T-cell (primary cell): ENCODE measurements at regions not wholly inside any gene's neighbourhood (a gene's known extent, or its start where the extent isn't known, plus 50 kb on each side); places are given as distances from the start of the nearest gene placed in this dataset.

Source experiments
- ATAC-seq, 4 experiments: fragments of 200-7000 bp in 3 of 4; fragments of 150-1000 bp in 1 of 4; cut with Tn5 transposase; replicated peaks in 1 of 4; 1 replicate in 3 of 4; 2 replicates in 1 of 4; pipeline ENCODE4 v1.10.0; 2021; ENCODE audit warnings: moderate library complexity in 3 of 4, mild to moderate bottlenecking in 2 of 4, moderate number of reproducible peaks in 1 of 4
- CTCF ChIA-PET, 2 donors: fragments of 300-600 bp; sonication (Branson Sonifier 250); formaldehyde crosslinking; loops; one replicate each; lab custom pipeline; 2022; ENCODE audit warnings: antibody characterized with exemption in 2 of 2; lab: Charles Lee
- POLR2A ChIA-PET, 2 donors: fragments of 300-600 bp; sonication (Branson Sonifier 250); formaldehyde crosslinking; loops; one replicate each; lab custom pipeline; 2022; ENCODE audit warnings: antibody characterized with exemption in 2 of 2; lab: Charles Lee
- DNase-seq, 35 experiments: peaks; one replicate each; pipeline versions ENCODE4 v3.0.0 to v3.0.0-alpha.2; 2013 to 2023
- H3K27ac ChIP-seq: one replicate; pipeline ENCODE4 v1.5.1; 2013; ENCODE audit warnings: low read length
- H3K27me3 ChIP-seq, 2 experiments: replicated peaks in 1 of 2; 1 replicate in 1 of 2; 2 replicates in 1 of 2; pipeline versions ENCODE4 v1.6.1 to v1.7.0; 2013; ENCODE audit warnings: low read length in 1 of 2, mixed read lengths in 1 of 2; ENCODE audit not compliant: control insufficient read depth in 2 of 2, insufficient read depth in 2 of 2; ENCODE audit errors: extremely low read depth in 1 of 2
- H3K36me3 ChIP-seq, 2 donors: 1 replicate in 1 of 2; 2 replicates in 1 of 2; pipeline versions ENCODE4 v1.6.1 to v1.7.0; 2013; ENCODE audit warnings: low read length in 1 of 2; ENCODE audit not compliant: control insufficient read depth in 2 of 2, insufficient read depth in 1 of 2; ENCODE audit errors: extremely low read depth in 1 of 2
- H3K4me1 ChIP-seq, 2 experiments: 1 replicate in 1 of 2; 2 replicates in 1 of 2; pipeline versions ENCODE4 v1.6.1 to v1.7.0; 2013; ENCODE audit warnings: low read length in 2 of 2, mixed read lengths in 1 of 2; ENCODE audit not compliant: insufficient read depth in 2 of 2, control insufficient read depth in 1 of 2; ENCODE audit errors: extremely low read depth in 1 of 2
- H3K4me3 ChIP-seq, 2 donors: 1 replicate in 1 of 2; 2 replicates in 1 of 2; pipeline versions ENCODE4 v1.5.1 to v1.7.0; 2013; ENCODE audit warnings: mild to moderate bottlenecking in 2 of 2, low read length in 1 of 2, moderate library complexity in 1 of 2; ENCODE audit not compliant: control insufficient read depth in 1 of 2; ENCODE audit errors: extremely low read depth in 1 of 2
- H3K9me3 ChIP-seq: 2 replicates; pipeline ENCODE4 v1.7.0; 2013
- H3K27ac Mint-ChIP-seq, 2 donors: one replicate each; pipeline ENCODE4 v1.8.0; 2020 to 2021; ENCODE audit warnings: mild to moderate bottlenecking in 2 of 2, mixed read lengths in 2 of 2
- H3K27me3 Mint-ChIP-seq, 2 donors: one replicate each; pipeline ENCODE4 v1.8.0; 2021 to 2022; ENCODE audit warnings: mixed read lengths in 2 of 2
- H3K36me3 Mint-ChIP-seq: one replicate; pipeline ENCODE4 v1.8.0; 2021; ENCODE audit warnings: mixed read lengths
- H3K4me1 Mint-ChIP-seq, 3 donors: one replicate each; pipeline ENCODE4 v1.8.0; 2020 to 2022; ENCODE audit warnings: mixed read lengths in 3 of 3, mild to moderate bottlenecking in 1 of 3
- H3K4me3 Mint-ChIP-seq, 3 donors: one replicate each; pipeline ENCODE4 v1.8.0; 2020 to 2022; ENCODE audit warnings: mild to moderate bottlenecking in 3 of 3, mixed read lengths in 3 of 3, moderate library complexity in 3 of 3
- H3K9me3 Mint-ChIP-seq, 3 donors: one replicate each; pipeline ENCODE4 v1.8.0; 2020 to 2022; ENCODE audit warnings: mixed read lengths in 3 of 3
- whole genome bisulfite sequencing: methylation state at CpG from one replicate; pipeline ENCODE4 v1.1.5; 2013; ENCODE audit warnings: missing lambda C conversion rate; ENCODE audit not compliant: insufficient coverage; 5-methylcytosine and 5-hydroxymethylcytosine counted together

DNA sequence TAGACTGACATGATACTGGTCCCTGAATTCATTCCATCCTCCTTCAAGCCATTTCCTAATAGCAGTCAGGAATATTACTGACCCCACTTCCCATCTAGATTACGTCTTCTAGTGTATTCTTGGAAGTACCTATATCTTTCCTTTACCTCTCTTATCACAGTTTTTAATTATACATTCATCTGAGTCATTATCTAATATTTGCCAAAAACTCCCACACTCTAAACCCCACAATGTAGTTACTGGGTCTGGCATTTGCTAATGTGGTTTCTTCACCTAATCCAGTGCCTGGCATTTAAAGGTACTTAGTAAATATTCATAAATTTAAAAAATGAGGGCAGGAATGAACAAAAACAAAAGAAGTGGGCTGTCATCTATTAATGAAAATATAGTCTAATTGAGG, 441.8 kb upstream of the SETBP1 start:
- H3K9me3 Mint-ChIP-seq: peaks cover 2 to 12% (median 9%) of the 10 kb centered on the region in 3 donors
- POLR2A ChIA-PET: no interaction called here
- no peak for ATAC-seq

DNA sequence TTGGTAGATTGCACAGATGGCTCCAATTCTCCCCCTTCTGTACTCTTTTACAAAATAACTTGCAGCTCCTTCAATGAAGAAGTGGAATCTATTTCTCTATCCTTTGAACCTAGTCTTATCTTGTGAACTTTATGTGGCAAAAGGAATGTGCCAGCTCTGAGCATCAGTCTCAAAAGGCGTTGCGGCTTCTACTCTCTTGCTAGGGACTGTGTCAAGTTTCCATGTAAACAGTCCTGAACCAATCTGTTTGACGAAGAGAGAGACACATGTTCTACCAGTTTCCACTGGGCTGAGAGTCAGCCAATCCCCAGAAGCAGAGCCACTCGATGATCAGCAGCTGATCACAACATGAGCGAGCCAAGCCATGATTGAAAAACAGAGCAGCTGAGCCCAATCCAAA, 439.7 kb upstream of the SETBP1 start:
- ChIA-PET POLR2A (no interaction called here), CTCF (no interaction called here)
- peaks cover 2 to 15% (median 3%) of the 10 kb centered on the region in 3 donors for H3K9me3 Mint-ChIP-seq
- no peaks in the 10 kb centered on the region for H3K9me3 ChIP-seq
- no peaks in the 10 kb centered on the region for H3K27me3 ChIP-seq
- no peaks in the 10 kb centered on the region for H3K36me3 Mint-ChIP-seq
- no peaks in the 10 kb centered on the region for H3K4me1 ChIP-seq
- no peak overlapping the region for H3K27ac Mint-ChIP-seq
- H3K27me3 Mint-ChIP-seq: no peaks in the 10 kb centered on the region
- H3K36me3 ChIP-seq: no peaks in the 10 kb centered on the region
- DNase-seq: no peak
- no peak overlapping the region for H3K4me3 ChIP-seq
- H3K27ac ChIP-seq: no peak overlapping the region
- 84% methylated on average over 5 of the region's 5 CpGs for WGBS
- H3K4me1 Mint-ChIP-seq: no peaks in the 10 kb centered on the region
- H3K4me3 Mint-ChIP-seq: no peak overlapping the region
- no peak for ATAC-seq

More for the DNA sequence above, 441.8 kb upstream of the SETBP1 start:
- Histone ChIP-seq H3K4me3 (no peak overlapping the region), H3K9me3 (no peaks in the 10 kb centered on the region), H3K27me3 (no peaks in the 10 kb centered on the region), H3K36me3 (no peaks in the 10 kb centered on the region), H3K27ac (no peak overlapping the region), H3K4me1 (no peaks in the 10 kb centered on the region)
- Mint-ChIP-seq H3K36me3 (no peaks in the 10 kb centered on the region), H3K4me1 (no peaks in the 10 kb centered on the region), H3K27ac (no peak overlapping the region), H3K27me3 (no peaks in the 10 kb centered on the region), H3K4me3 (no peak overlapping the region)
- CTCF ChIA-PET: no interaction called here
- WGBS: no CpG with 5 or more reads among the region's 1 CpG
- DNase-seq: no peak

DNA sequence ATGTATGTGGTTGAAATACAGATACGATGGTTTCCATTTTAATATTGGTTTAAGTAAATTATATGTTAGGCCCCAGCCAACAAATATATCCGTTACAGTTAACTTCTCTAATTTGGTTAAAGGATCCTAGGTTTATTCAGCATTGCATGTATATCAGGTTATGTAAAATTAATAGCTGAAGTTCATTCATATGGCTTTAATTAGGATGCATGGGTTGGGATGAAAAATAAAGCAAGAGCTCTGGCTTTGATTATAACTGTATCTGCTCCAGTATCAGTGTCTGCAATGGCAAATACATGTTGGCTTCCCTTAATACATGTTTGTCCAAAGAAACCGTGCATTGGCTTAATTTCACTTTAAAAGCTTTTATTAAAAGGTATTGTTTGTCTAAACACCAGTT, 435.7 kb upstream of the SETBP1 start:
- Mint-ChIP-seq H3K36me3 (no peaks in the 10 kb centered on the region), H3K4me3 (no peak overlapping the region), H3K27ac (no peak overlapping the region), H3K27me3 (no peaks in the 10 kb centered on the region), H3K4me1 (no peaks in the 10 kb centered on the region), H3K9me3 (peaks cover 3 to 5% (median 3%) of the 10 kb centered on the region in 3 donors)
- ATAC-seq (no peak), DNase-seq (no peak)
- no peaks in the 10 kb centered on the region for H3K27me3 ChIP-seq
- H3K4me1 ChIP-seq: no peaks in the 10 kb centered on the region
- POLR2A ChIA-PET: no interaction called here
- H3K4me3 ChIP-seq: no peak overlapping the region
- no peak overlapping the region for H3K27ac ChIP-seq
- CTCF ChIA-PET: no interaction called here
- no peaks in the 10 kb centered on the region for H3K9me3 ChIP-seq
- WGBS: no CpG with 5 or more reads among the region's 3 CpGs
- H3K36me3 ChIP-seq: no peaks in the 10 kb centered on the region

DNA sequence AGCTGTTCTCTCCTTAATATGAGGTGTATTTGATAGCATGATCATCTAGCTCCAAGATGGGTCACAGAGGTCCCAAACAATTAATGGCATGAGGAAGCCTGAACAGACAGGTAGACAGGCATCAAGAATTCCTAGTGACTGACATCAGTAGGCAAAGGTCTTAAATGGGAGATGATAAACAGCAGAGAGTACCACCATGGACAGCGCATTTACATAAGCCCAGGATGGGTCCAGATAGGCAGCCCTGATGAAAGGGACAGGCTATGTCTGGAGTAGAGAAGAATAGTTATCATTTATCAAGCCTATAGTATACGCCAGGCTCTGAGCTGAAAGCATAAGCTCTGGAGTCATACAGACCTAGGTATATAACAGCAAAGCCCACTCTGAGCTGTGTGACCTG, 434.7 kb upstream of the SETBP1 start:
- Mint-ChIP-seq H3K27me3 (no peaks in the 10 kb centered on the region), H3K36me3 (no peaks in the 10 kb centered on the region), H3K9me3 (peaks cover 3 to 6% (median 6%) of the 10 kb centered on the region in 3 donors), H3K4me1 (no peaks in the 10 kb centered on the region), H3K27ac (no peak overlapping the region), H3K4me3 (no peak overlapping the region)
- Histone ChIP-seq H3K9me3 (no peaks in the 10 kb centered on the region), H3K36me3 (no peaks in the 10 kb centered on the region), H3K27ac (no peak overlapping the region), H3K4me3 (no peak overlapping the region), H3K27me3 (no peaks in the 10 kb centered on the region), H3K4me1 (no peaks in the 10 kb centered on the region)
- ChIA-PET CTCF (no interaction called here), POLR2A (no interaction called here)
- WGBS: no CpG with 5 or more reads among the region's 2 CpGs
- DNase-seq (no peak), ATAC-seq (no peak)

DNA sequence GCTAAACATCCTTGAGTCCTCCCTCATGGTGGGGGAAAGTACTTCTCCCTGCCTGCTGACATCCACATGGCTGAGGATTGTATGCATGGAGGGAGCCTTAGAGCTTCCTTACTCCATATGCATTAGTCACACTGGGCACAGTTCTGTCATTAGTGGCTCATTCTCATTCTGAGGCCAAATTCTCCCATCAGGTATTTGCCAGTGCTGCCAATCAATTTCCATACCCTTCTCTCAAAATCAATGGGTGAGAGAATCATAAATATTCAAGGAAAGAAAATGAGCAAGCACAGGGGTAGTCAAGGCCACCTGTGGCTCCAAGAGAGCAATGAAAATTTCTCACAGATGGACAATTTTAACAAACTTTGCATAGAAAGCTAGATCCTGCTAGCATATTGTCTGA, 422.6 kb upstream of the SETBP1 start:
- Histone ChIP-seq H3K4me1 (no peaks in the 10 kb centered on the region), H3K27me3 (no peaks in the 10 kb centered on the region), H3K36me3 (no peaks in the 10 kb centered on the region), H3K4me3 (no peak overlapping the region), H3K27ac (no peak overlapping the region), H3K9me3 (no peaks in the 10 kb centered on the region)
- Mint-ChIP-seq H3K9me3 (peaks cover 18 to 35% (median 25%) of the 10 kb centered on the region in 3 donors), H3K4me3 (no peak overlapping the region), H3K36me3 (no peaks in the 10 kb centered on the region), H3K27me3 (no peaks in the 10 kb centered on the region), H3K27ac (no peak overlapping the region), H3K4me1 (no peaks in the 10 kb centered on the region)
- ChIA-PET POLR2A (no interaction called here), CTCF (no interaction called here)
- DNase-seq: no peak
- no peak for ATAC-seq

DNA sequence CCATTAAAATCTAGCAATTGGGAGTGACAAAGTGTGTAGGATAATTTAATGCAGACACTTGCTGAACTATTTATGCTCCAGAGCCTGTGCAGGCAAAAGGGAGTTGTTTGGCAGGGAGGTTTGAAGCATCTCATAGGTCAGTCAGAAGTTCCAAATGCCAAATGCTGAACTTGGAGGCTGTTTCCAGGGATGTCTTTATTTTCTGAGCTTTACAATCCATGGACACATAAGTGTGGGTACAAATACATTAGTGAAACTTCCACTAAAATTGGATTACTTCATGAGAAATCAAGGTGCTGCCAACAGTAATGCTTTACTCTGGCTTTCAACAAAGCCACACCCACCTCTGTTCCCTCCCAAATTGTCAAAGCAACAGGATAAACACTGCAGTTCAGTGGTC, 422.1 kb upstream of the SETBP1 start:
- CTCF ChIA-PET: no interaction called here
- H3K4me3 Mint-ChIP-seq: no peak overlapping the region
- no peaks in the 10 kb centered on the region for H3K4me1 Mint-ChIP-seq
- no peak overlapping the region for H3K4me3 ChIP-seq
- H3K4me1 ChIP-seq: no peaks in the 10 kb centered on the region
- DNase-seq (no peak), ATAC-seq (no peak)
- H3K27ac Mint-ChIP-seq: no peak overlapping the region
- H3K27me3 ChIP-seq: no peaks in the 10 kb centered on the region
- H3K27me3 Mint-ChIP-seq: no peaks in the 10 kb centered on the region
- no peaks in the 10 kb centered on the region for H3K9me3 ChIP-seq
- POLR2A ChIA-PET: no interaction called here
- H3K36me3 Mint-ChIP-seq: no peaks in the 10 kb centered on the region
- no peak overlapping the region for H3K27ac ChIP-seq
- no peaks in the 10 kb centered on the region for H3K36me3 ChIP-seq
- peaks cover 18 to 30% (median 20%) of the 10 kb centered on the region in 3 donors for H3K9me3 Mint-ChIP-seq

DNA sequence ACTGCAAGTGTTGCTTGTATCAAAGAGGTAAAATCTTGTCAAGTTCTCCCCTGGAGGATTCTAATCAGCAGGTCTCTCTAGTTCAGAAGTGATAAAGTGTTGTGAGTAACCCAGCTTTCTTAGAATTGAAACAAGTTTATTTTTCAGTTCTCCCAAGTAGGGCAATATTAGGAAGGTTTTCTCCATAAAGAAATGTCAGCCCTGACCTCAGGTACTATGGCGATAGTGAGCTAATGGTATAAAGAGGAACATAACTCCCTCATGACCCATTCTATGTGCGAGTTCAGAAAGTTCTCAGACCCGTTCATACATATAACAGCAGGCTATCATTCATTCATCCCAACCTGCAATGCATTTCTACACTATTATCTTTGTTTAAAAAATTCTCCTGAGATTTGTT, 421.1 kb upstream of the SETBP1 start:
- Histone ChIP-seq H3K36me3 (no peaks in the 10 kb centered on the region), H3K4me3 (no peak overlapping the region), H3K4me1 (no peaks in the 10 kb centered on the region), H3K27me3 (no peaks in the 10 kb centered on the region), H3K9me3 (no peaks in the 10 kb centered on the region), H3K27ac (no peak overlapping the region)
- ChIA-PET POLR2A (no interaction called here), CTCF (no interaction called here)
- Mint-ChIP-seq H3K4me1 (no peaks in the 10 kb centered on the region), H3K27ac (no peak overlapping the region), H3K4me3 (no peak overlapping the region), H3K27me3 (no peaks in the 10 kb centered on the region), H3K9me3 (peaks cover 15 to 27% (median 24%) of the 10 kb centered on the region in 3 donors), H3K36me3 (no peaks in the 10 kb centered on the region)
- WGBS: no CpG with 5 or more reads among the region's 3 CpGs
- ATAC-seq: no peak
- no peak for DNase-seq
